Neutrophil (primary cell): ENCODE measurements at regions not wholly inside any gene's neighbourhood (a gene's known extent, or its start where the extent isn't known, plus 50 kb on each side); places are given as distances from the start of the nearest gene placed in this dataset.
"Not testable (repeated sequence)": the region's sequence is repeated elsewhere in the genome, so short reads cannot be mapped to it uniquely, and the experiment has no call there.

Source experiments
- H3K27ac ChIP-seq: fragments of 200-600 bp; sonication (generic); 2 replicates; pipeline ENCODE4 v1.5.1; 2016; ENCODE audit warnings: mild to moderate bottlenecking, moderate library complexity
- H3K27me3 ChIP-seq: fragments of 200-600 bp; sonication (generic); 2 replicates; pipeline ENCODE4 v1.6.0; 2016; ENCODE audit warnings: mild to moderate bottlenecking
- H3K36me3 ChIP-seq: fragments of 200-600 bp; sonication (generic); 2 replicates; pipeline ENCODE4 v1.5.1; 2017
- H3K4me1 ChIP-seq, 2 experiments: fragments of 200-600 bp in 1 of 2; sonication (generic) in 1 of 2; 1 replicate in 1 of 2; 2 replicates in 1 of 2; pipeline versions ENCODE4 v1.5.1 to v1.6.1; 2013 to 2016; ENCODE audit warnings: low read depth in 1 of 2, low read length in 1 of 2, mild to moderate bottlenecking in 1 of 2, moderate library complexity in 1 of 2; ENCODE audit not compliant: control insufficient read depth in 1 of 2, insufficient read depth in 1 of 2
- H3K4me3 ChIP-seq, 2 experiments: fragments of 200-600 bp in 1 of 2; sonication (generic) in 1 of 2; 1 replicate in 1 of 2; 2 replicates in 1 of 2; pipeline ENCODE4 v1.5.1; 2013 to 2016; ENCODE audit warnings: low read depth in 1 of 2, low read length in 1 of 2, mild to moderate bottlenecking in 1 of 2, moderate library complexity in 1 of 2
- H3K9me3 ChIP-seq: fragments of 200-600 bp; sonication (generic); 2 replicates; pipeline ENCODE4 v1.5.1; 2016
- CTCF ChIP-seq: fragments of 200-600 bp; sonication (generic); IDR thresholded peaks from 2 replicates; pipeline ENCODE4 v1.5.1; 2016; ENCODE audit warnings: antibody characterized with exemption

- no peaks in the 10 kb centered on the region for H3K9me3 ChIP-seq
- no peak for TF ChIP-seq CTCF
- H3K4me3 ChIP-seq: no peak overlapping the region
- H3K36me3 ChIP-seq: no peaks in the 10 kb centered on the region
- H3K4me1 ChIP-seq: no peaks in the 10 kb centered on the region
- H3K27ac ChIP-seq: no peak overlapping the region
- peaks cover 24% of the 10 kb centered on the region for H3K27me3 ChIP-seq
These were observed 252.1 kb upstream of the COPS8 start for GRCh38 chr2:236833501-236834073.

GRCh38 chr2:236834284-236834683, 251.4 kb upstream of the COPS8 start:
- Histone ChIP-seq H3K27ac (no peak overlapping the region), H3K27me3 (peaks cover 20% of the 10 kb centered on the region), H3K4me3 (no peak overlapping the region), H3K4me1 (no peaks in the 10 kb centered on the region), H3K9me3 (no peaks in the 10 kb centered on the region), H3K36me3 (no peaks in the 10 kb centered on the region)
- TF ChIP-seq CTCF: no peak

- no peaks in the 10 kb centered on the region for H3K36me3 ChIP-seq
- no peaks in the 10 kb centered on the region for H3K9me3 ChIP-seq
These were observed 250.2 kb upstream of the COPS8 start for GRCh38 chr2:236835307-236836024.

GRCh38 chr2:236836028-236836427, 249.7 kb upstream of the COPS8 start:
- not testable (repeated sequence) for H3K36me3 ChIP-seq, H3K9me3 ChIP-seq, H3K4me1 ChIP-seq, H3K27ac ChIP-seq, H3K4me3 ChIP-seq
- peaks cover 32% of the 10 kb centered on the region for H3K27me3 ChIP-seq

More at GRCh38 chr2:236835307-236836024, 250.2 kb upstream of the COPS8 start:
- Histone ChIP-seq H3K27ac (no peak overlapping the region), H3K4me3 (no peak overlapping the region), H3K4me1 (no peaks in the 10 kb centered on the region), H3K27me3 (peaks cover 30% of the 10 kb centered on the region)
- no peak for TF ChIP-seq CTCF

- Histone ChIP-seq H3K4me1 (no peaks in the 10 kb centered on the region), H3K27ac (no peak overlapping the region), H3K9me3 (no peaks in the 10 kb centered on the region), H3K36me3 (no peaks in the 10 kb centered on the region), H3K27me3 (peaks cover 21% of the 10 kb centered on the region), H3K4me3 (no peak overlapping the region)
- TF ChIP-seq CTCF: no peak
These were observed 245.5 kb upstream of the COPS8 start for GRCh38 chr2:236840215-236840614.

GRCh38 chr2:236840857-236841256, 244.8 kb upstream of the COPS8 start:
- Histone ChIP-seq H3K36me3 (no peaks in the 10 kb centered on the region), H3K9me3 (no peaks in the 10 kb centered on the region), H3K4me1 (no peaks in the 10 kb centered on the region), H3K27me3 (peaks cover 21% of the 10 kb centered on the region), H3K27ac (no peak overlapping the region), H3K4me3 (no peak overlapping the region)
- TF ChIP-seq CTCF: no peak
